DOHH2 (cell line): ENCODE measurements at regions not wholly inside any gene's neighbourhood (a gene's known extent, or its start where the extent isn't known, plus 50 kb on each side); places are given as distances from the start of the nearest gene placed in this dataset.

Source experiments
- EZH2phosphoT487 ChIP-seq: fragments of 200-600 bp; sonication (generic); IDR thresholded peaks from 2 replicates; pipeline ENCODE4 v1.6.1; 2017; ENCODE audit warnings: borderline replicate concordance, mild to moderate bottlenecking, antibody characterized with exemption, low read length, moderate library complexity, mixed read lengths
- TF ChIP-seq, protein P1 (sequence below): fragments of 200-600 bp; sonication (generic); IDR thresholded peaks from one replicate; pipeline ENCODE4 v1.5.1; 2014; ENCODE audit warnings: antibody characterized with exemption, mild to moderate bottlenecking, low read depth, low read length; ENCODE audit not compliant: poor library complexity, severe bottlenecking

DNA sequence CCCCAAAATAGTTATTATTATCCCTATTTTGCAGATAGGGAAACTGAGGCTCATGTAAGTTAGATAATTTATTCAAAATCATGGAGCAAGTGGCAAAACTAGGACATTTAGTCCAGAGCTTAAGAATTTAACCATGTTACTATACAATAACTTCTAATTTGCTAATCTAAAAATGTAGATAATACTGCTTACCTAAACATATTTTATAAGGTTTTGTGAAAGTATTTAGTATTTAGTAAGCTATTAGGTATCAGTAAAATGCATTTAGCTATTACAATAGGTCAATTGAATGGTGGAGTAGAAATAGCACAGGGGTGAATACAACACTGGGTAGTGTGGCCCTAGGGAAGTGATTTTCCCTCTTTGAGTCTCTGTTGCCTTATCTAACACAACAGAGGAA is 648.3 kb downstream of the KIF4B start:
- TF ChIP-seq, protein P1, sequence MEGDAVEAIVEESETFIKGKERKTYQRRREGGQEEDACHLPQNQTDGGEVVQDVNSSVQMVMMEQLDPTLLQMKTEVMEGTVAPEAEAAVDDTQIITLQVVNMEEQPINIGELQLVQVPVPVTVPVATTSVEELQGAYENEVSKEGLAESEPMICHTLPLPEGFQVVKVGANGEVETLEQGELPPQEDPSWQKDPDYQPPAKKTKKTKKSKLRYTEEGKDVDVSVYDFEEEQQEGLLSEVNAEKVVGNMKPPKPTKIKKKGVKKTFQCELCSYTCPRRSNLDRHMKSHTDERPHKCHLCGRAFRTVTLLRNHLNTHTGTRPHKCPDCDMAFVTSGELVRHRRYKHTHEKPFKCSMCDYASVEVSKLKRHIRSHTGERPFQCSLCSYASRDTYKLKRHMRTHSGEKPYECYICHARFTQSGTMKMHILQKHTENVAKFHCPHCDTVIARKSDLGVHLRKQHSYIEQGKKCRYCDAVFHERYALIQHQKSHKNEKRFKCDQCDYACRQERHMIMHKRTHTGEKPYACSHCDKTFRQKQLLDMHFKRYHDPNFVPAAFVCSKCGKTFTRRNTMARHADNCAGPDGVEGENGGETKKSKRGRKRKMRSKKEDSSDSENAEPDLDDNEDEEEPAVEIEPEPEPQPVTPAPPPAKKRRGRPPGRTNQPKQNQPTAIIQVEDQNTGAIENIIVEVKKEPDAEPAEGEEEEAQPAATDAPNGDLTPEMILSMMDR, result no peak
- no peak for TF ChIP-seq EZH2phosphoT487
